ENCODE measurements at regions not wholly inside any gene's neighbourhood (a gene's known extent, or its start where the extent isn't known, plus 50 kb on each side); places are given as distances from the start of the nearest gene placed in this dataset.
"Not testable (repeated sequence)": the region's sequence is repeated elsewhere in the genome, so short reads cannot be mapped to it uniquely, and the experiment has no call there.

DNA sequence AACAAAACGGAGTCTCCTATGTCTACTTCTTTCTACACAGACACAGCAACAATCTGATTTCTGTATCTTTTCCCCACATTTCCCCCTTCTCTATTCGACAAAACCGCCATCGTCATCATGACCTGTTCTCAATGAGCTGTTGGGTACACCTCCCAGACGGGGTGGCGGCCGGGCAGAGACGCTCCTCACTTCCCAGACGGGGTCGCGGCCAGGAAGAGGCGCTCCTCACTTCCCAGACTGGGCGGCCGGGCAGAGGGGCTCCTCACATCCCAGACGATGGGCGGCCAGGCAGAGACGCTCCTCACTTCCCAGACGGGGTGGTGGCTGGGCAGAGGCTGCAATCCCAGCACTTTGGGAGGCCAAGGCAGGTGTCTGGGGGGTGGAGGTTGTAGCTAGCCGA, 158.2 kb upstream of the MYRIP start:
- not testable (repeated sequence) for H3K9me3 ChIP-seq (ENCODE audit: control insufficient read depth, low read length); H3K4me3 ChIP-seq (ENCODE audit: insufficient read depth, low read depth, low read length); H3K27me3 ChIP-seq (ENCODE audit: control insufficient read depth, insufficient read depth, low read length, poor library complexity, severe bottlenecking); H3K36me3 ChIP-seq (ENCODE audit: control insufficient read depth, insufficient read depth, low read length); H3K4me1 ChIP-seq (ENCODE audit: control insufficient read depth, insufficient read depth, low read length); H3K27ac ChIP-seq (ENCODE audit: insufficient read depth, low read depth, low read length, poor library complexity, severe bottlenecking)
- WGBS, 2 experiments: 92 to 95% methylated on average over 14 to 18 of the region's 19 CpGs

- no peaks in the 10 kb centered on the region for H3K36me3 ChIP-seq (ENCODE audit: control insufficient read depth, insufficient read depth, low read length)
- 94 to 96% methylated on average over 4 of the region's 4 CpGs for WGBS, 2 experiments
- H3K4me1 ChIP-seq (ENCODE audit: control insufficient read depth, insufficient read depth, low read length): no peaks in the 10 kb centered on the region
- H3K4me3 ChIP-seq (ENCODE audit: insufficient read depth, low read depth, low read length): no peak overlapping the region
- no peaks in the 10 kb centered on the region for H3K27me3 ChIP-seq (ENCODE audit: control insufficient read depth, insufficient read depth, low read length, poor library complexity, severe bottlenecking)
- no peaks in the 10 kb centered on the region for H3K9me3 ChIP-seq (ENCODE audit: control insufficient read depth, low read length)
- no peak overlapping the region for H3K27ac ChIP-seq (ENCODE audit: insufficient read depth, low read depth, low read length, poor library complexity, severe bottlenecking)
Observed at GRCh38 chr3:39651993-39652739, 157.2 kb upstream of the MYRIP start.

- not testable (repeated sequence) for H3K36me3 ChIP-seq (ENCODE audit: control insufficient read depth, insufficient read depth, low read length); H3K27me3 ChIP-seq (ENCODE audit: control insufficient read depth, insufficient read depth, low read length, poor library complexity, severe bottlenecking); H3K4me3 ChIP-seq (ENCODE audit: insufficient read depth, low read depth, low read length); H3K9me3 ChIP-seq (ENCODE audit: control insufficient read depth, low read length); H3K27ac ChIP-seq (ENCODE audit: insufficient read depth, low read depth, low read length, poor library complexity, severe bottlenecking); H3K4me1 ChIP-seq (ENCODE audit: control insufficient read depth, insufficient read depth, low read length)
- 96% methylated on average over 26 of the region's 26 CpGs for WGBS, 2 experiments
Observed at GRCh38 chr3:39655718-39656117, 153.7 kb upstream of the MYRIP start.

DNA sequence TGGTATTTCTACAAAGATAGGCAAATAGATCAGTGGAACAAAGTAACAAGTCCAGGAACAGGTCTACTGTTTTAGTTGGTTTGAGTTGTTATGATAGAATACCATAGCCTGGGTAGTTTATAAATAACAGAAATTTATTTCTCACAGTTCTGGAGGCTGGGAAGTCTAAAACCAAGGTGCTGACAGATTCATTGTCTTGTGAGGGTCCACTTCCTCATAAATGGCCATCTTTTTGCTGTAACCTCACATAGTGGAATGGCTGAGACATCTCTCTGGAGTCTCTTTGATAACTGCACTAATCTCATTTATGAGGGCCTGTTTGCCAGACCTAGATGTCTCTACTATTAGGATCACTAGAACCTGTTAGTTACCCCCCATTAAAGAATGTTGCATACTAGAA, 152.3 kb upstream of the MYRIP start:
- H3K27me3 ChIP-seq (ENCODE audit: control insufficient read depth, insufficient read depth, low read length, poor library complexity, severe bottlenecking): no peaks in the 10 kb centered on the region
- no peak overlapping the region for H3K27ac ChIP-seq (ENCODE audit: insufficient read depth, low read depth, low read length, poor library complexity, severe bottlenecking)
- no peaks in the 10 kb centered on the region for H3K9me3 ChIP-seq (ENCODE audit: control insufficient read depth, low read length)
- no peak overlapping the region for H3K4me3 ChIP-seq (ENCODE audit: insufficient read depth, low read depth, low read length)
- H3K36me3 ChIP-seq (ENCODE audit: control insufficient read depth, insufficient read depth, low read length): no peaks in the 10 kb centered on the region
- H3K4me1 ChIP-seq (ENCODE audit: control insufficient read depth, insufficient read depth, low read length): no peaks in the 10 kb centered on the region

DNA sequence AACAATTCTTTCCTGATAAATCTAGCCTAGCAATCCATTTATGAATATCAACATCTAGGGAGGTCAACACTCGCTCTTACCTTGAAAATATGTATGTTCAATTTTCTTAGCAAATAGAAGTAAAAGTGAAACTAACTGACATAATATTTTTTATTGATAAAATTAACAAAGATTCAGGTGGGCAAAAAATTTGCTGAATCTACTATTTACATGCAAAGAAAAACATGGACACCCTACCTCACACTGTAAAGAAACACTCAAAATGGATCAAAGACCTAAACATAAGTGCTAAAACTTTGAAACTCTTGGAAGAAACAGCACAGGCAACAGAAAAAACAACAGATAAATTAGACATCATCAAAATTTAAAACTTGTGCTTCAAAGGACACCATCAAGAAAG, 151.6 kb upstream of the MYRIP start:
- Histone ChIP-seq H3K27me3 (ENCODE audit: control insufficient read depth, insufficient read depth, low read length, poor library complexity, severe bottlenecking) (no peaks in the 10 kb centered on the region), H3K4me1 (ENCODE audit: control insufficient read depth, insufficient read depth, low read length) (no peaks in the 10 kb centered on the region), H3K27ac (ENCODE audit: insufficient read depth, low read depth, low read length, poor library complexity, severe bottlenecking) (no peak overlapping the region), H3K9me3 (ENCODE audit: control insufficient read depth, low read length) (no peaks in the 10 kb centered on the region), H3K36me3 (ENCODE audit: control insufficient read depth, insufficient read depth, low read length) (no peaks in the 10 kb centered on the region), H3K4me3 (ENCODE audit: insufficient read depth, low read depth, low read length) (no peak overlapping the region)
- no CpG with 5 or more reads among the region's 1 CpG for WGBS, 2 experiments

DNA sequence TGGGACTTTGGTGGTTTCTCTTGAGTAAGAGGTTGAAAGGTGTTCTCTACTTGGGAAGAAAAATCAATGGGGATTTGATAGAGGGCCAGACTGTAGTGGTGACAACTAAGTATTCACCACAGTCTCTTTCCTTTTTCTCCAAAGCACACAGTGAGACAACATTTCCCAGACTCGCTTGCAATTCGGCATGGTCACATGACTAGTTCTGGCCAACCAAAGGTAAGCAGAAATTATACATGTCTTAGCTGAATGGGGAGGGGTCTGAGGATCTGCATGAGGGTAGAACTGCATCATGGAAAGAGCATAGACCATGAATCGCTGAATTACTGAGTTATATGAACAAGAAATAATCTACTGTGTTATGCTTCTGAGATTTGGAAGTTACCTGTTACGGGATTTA, 144.5 kb upstream of the MYRIP start:
- no peaks in the 10 kb centered on the region for H3K36me3 ChIP-seq (ENCODE audit: control insufficient read depth, insufficient read depth, low read length)
- H3K4me1 ChIP-seq (ENCODE audit: control insufficient read depth, insufficient read depth, low read length): no peaks in the 10 kb centered on the region
- H3K4me3 ChIP-seq (ENCODE audit: insufficient read depth, low read depth, low read length): no peak overlapping the region
- no peaks in the 10 kb centered on the region for H3K27me3 ChIP-seq (ENCODE audit: control insufficient read depth, insufficient read depth, low read length, poor library complexity, severe bottlenecking)
- no peak overlapping the region for H3K27ac ChIP-seq (ENCODE audit: insufficient read depth, low read depth, low read length, poor library complexity, severe bottlenecking)
- 93 to 97% methylated on average over 4 of the region's 4 CpGs for WGBS, 2 experiments
- H3K9me3 ChIP-seq (ENCODE audit: control insufficient read depth, low read length): no peaks in the 10 kb centered on the region

DNA sequence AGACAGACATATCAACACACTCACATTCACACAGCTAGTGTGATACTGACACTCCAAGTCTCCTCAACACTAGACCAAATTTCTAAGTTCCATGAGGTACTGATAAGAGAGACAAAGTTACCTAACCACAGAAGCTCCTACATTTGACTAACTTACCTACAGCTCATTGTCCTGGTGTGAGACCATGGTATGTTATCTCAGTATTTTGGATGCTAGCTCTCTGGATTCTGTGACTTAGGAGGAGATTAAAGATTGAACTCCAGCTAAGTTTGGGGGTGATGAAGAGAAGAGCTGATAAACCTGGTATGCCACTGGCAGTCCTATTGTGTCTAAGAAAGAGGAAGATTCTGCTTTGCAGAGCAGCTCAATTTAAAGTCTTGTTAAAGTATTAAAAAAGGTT, 144.0 kb upstream of the MYRIP start:
- H3K9me3 ChIP-seq (ENCODE audit: control insufficient read depth, low read length): no peaks in the 10 kb centered on the region
- no peaks in the 10 kb centered on the region for H3K36me3 ChIP-seq (ENCODE audit: control insufficient read depth, insufficient read depth, low read length)
- H3K27me3 ChIP-seq (ENCODE audit: control insufficient read depth, insufficient read depth, low read length, poor library complexity, severe bottlenecking): no peaks in the 10 kb centered on the region
- no peak overlapping the region for H3K27ac ChIP-seq (ENCODE audit: insufficient read depth, low read depth, low read length, poor library complexity, severe bottlenecking)
- no peaks in the 10 kb centered on the region for H3K4me1 ChIP-seq (ENCODE audit: control insufficient read depth, insufficient read depth, low read length)
- H3K4me3 ChIP-seq (ENCODE audit: insufficient read depth, low read depth, low read length): no peak overlapping the region

DNA sequence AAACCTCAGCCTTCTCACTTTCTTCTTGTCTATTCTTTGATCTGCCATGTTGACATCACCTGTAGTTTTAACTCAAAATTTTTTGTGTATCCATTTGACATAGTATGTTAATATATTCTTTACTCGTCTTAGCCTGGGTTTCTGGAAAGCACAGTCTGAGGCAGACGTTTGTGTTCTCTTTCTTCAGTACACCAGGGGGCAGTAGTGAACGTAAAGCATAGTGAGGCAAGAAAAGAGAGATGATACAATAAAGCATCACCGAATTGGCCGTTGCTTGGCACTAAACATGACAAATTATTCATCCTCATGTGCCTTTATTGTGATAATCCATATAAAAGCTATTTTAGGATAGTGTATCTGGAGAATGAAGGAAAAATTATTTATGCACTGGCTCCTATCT, 141.0 kb upstream of the MYRIP start:
- Histone ChIP-seq H3K27me3 (ENCODE audit: control insufficient read depth, insufficient read depth, low read length, poor library complexity, severe bottlenecking) (no peaks in the 10 kb centered on the region), H3K36me3 (ENCODE audit: control insufficient read depth, insufficient read depth, low read length) (no peaks in the 10 kb centered on the region), H3K4me3 (ENCODE audit: insufficient read depth, low read depth, low read length) (no peak overlapping the region), H3K9me3 (ENCODE audit: control insufficient read depth, low read length) (no peaks in the 10 kb centered on the region), H3K4me1 (ENCODE audit: control insufficient read depth, insufficient read depth, low read length) (no peaks in the 10 kb centered on the region), H3K27ac (ENCODE audit: insufficient read depth, low read depth, low read length, poor library complexity, severe bottlenecking) (no peak overlapping the region)
- WGBS, 2 experiments: 20 to 44% methylated on average over 3 to 5 of the region's 5 CpGs

- WGBS, 2 experiments: 94 to 96% methylated on average over 4 of the region's 4 CpGs
- no peaks in the 10 kb centered on the region for H3K27me3 ChIP-seq (ENCODE audit: control insufficient read depth, insufficient read depth, low read length, poor library complexity, severe bottlenecking)
- H3K4me3 ChIP-seq (ENCODE audit: insufficient read depth, low read depth, low read length): no peak overlapping the region
- no peaks in the 10 kb centered on the region for H3K36me3 ChIP-seq (ENCODE audit: control insufficient read depth, insufficient read depth, low read length)
- no peaks in the 10 kb centered on the region for H3K4me1 ChIP-seq (ENCODE audit: control insufficient read depth, insufficient read depth, low read length)
- no peaks in the 10 kb centered on the region for H3K9me3 ChIP-seq (ENCODE audit: control insufficient read depth, low read length)
- H3K27ac ChIP-seq (ENCODE audit: insufficient read depth, low read depth, low read length, poor library complexity, severe bottlenecking): no peak overlapping the region
Observed at GRCh38 chr3:39671116-39671515, 138.3 kb upstream of the MYRIP start.

DNA sequence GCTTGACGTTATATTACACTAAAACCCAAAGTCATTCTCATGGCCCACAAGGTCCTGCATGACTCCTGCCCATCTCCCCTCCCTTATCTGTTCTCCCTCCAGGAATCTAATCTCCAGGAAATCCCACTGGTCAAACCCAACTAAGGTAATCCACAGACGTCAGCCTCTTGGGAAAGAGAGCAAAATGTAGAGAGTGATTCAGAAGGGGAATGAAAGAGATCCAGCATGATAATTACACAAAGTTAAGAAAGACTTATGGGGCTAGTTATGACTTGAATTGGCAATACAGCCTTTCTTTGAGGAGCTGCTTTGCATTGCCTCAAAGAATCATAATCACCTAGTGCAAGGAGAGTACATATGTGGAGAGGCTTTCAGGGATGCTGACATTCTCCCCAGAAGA, 137.8 kb upstream of the MYRIP start:
- Histone ChIP-seq H3K4me3 (ENCODE audit: insufficient read depth, low read depth, low read length) (no peak overlapping the region), H3K4me1 (ENCODE audit: control insufficient read depth, insufficient read depth, low read length) (no peaks in the 10 kb centered on the region), H3K27me3 (ENCODE audit: control insufficient read depth, insufficient read depth, low read length, poor library complexity, severe bottlenecking) (no peaks in the 10 kb centered on the region), H3K27ac (ENCODE audit: insufficient read depth, low read depth, low read length, poor library complexity, severe bottlenecking) (no peak overlapping the region), H3K36me3 (ENCODE audit: control insufficient read depth, insufficient read depth, low read length) (no peaks in the 10 kb centered on the region), H3K9me3 (ENCODE audit: control insufficient read depth, low read length) (no peaks in the 10 kb centered on the region)
- 79 to 96% methylated on average over 2 of the region's 2 CpGs for WGBS, 2 experiments

GRCh38 chr3:39705351-39705900, 104.0 kb upstream of the MYRIP start:
- Histone ChIP-seq H3K27me3 (ENCODE audit: control insufficient read depth, insufficient read depth, low read length, poor library complexity, severe bottlenecking) (no peaks in the 10 kb centered on the region), H3K4me1 (ENCODE audit: control insufficient read depth, insufficient read depth, low read length) (no peaks in the 10 kb centered on the region), H3K4me3 (ENCODE audit: insufficient read depth, low read depth, low read length) (no peak overlapping the region), H3K36me3 (ENCODE audit: control insufficient read depth, insufficient read depth, low read length) (no peaks in the 10 kb centered on the region), H3K9me3 (ENCODE audit: control insufficient read depth, low read length) (no peaks in the 10 kb centered on the region), H3K27ac (ENCODE audit: insufficient read depth, low read depth, low read length, poor library complexity, severe bottlenecking) (no peak overlapping the region)
- WGBS, 2 experiments: 100% methylated on average over 1 of the region's 1 CpG

All from ectodermal cell (in vitro differentiated cells).